ACC112 (cell line): ENCODE measurements at regions not wholly inside any gene's neighbourhood (a gene's known extent, or its start where the extent isn't known, plus 50 kb on each side); places are given as distances from the start of the nearest gene placed in this dataset.
"Not testable (repeated sequence)": the region's sequence is repeated elsewhere in the genome, so short reads cannot be mapped to it uniquely, and the experiment has no call there.

Experiments
- H2AFZ ChIP-seq: fragments of 200-600 bp; sonication (generic); one replicate; pipeline ENCODE4 v1.6.0; 2017; ENCODE audit warnings: antibody characterized with exemption, low read length; ENCODE audit not compliant: unreplicated experiment
- H3K27ac ChIP-seq: fragments of 200-600 bp; sonication (generic); 2 replicates; pipeline ENCODE4 v1.5.1; 2014; ENCODE audit warnings: low read depth, mild to moderate bottlenecking, antibody characterized with exemption, low read length, moderate library complexity
- H3K27me3 ChIP-seq: fragments of 200-600 bp; sonication (generic); 2 replicates; pipeline ENCODE4 v1.6.1; 2014; ENCODE audit warnings: mild to moderate bottlenecking, antibody characterized with exemption, low read length, moderate library complexity, mixed read lengths; ENCODE audit not compliant: insufficient read depth
- H3K36me3 ChIP-seq: fragments of 200-600 bp; sonication (generic); 2 replicates; pipeline ENCODE4 v1.6.1; 2016; ENCODE audit warnings: mild to moderate bottlenecking, antibody characterized with exemption, low read length, moderate library complexity, mixed read lengths; ENCODE audit not compliant: insufficient read depth
- H3K4me1 ChIP-seq: fragments of 200-600 bp; sonication (generic); one replicate; pipeline ENCODE4 v1.6.1; 2016; ENCODE audit warnings: low read length, mixed read lengths; ENCODE audit not compliant: insufficient read depth, unreplicated experiment, control insufficient read depth
- H3K4me3 ChIP-seq: fragments of 200-600 bp; sonication (generic); 2 replicates; pipeline ENCODE4 v1.5.1; 2014; ENCODE audit warnings: mild to moderate bottlenecking, low read depth, low read length
- H3K79me2 ChIP-seq: fragments of 200-600 bp; sonication (generic); one replicate; pipeline ENCODE4 v1.6.0; 2016; ENCODE audit warnings: low read length; ENCODE audit not compliant: control insufficient read depth, unreplicated experiment, insufficient read depth

DNA sequence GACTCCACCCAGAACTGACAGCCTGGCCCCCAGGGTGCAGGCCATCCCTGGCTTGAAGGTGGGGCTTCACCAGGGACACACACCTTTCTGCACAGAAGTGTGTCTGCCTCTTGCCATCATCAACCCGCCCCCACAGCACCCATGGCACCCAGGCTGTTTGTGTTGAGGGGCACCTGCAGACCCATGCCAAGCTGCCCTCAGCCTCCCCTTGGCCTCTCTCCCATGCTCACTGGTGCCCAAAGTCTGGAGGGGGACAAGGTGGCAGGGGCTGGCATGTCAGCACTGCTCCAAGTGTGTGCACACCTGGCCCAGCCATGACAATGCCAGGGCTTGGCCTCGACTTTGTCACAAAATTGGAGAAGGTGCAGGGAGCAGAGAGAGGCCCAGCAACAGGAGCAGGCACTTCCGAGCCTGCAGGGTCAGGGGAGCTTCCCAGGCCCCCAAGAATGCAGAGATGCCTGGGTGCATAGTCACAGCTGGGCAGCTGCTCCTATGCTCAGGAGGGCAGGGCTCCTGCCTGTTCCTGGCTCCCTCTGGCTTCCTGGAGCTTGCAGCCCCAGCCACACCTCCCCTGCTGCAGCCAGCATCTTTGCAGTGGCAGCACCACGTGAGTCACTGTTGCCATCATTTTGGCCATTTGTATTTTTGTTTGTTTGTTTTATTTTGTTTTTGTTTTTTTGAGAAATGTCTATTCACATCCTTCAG, 280.6 kb upstream of the UBE2E3 start:
- H3K27me3 ChIP-seq: no peaks in the 10 kb centered on the region
- no peak overlapping the region for H2AFZ ChIP-seq
- no peaks in the 10 kb centered on the region for H3K79me2 ChIP-seq
- H3K36me3 ChIP-seq: no peaks in the 10 kb centered on the region
- no peak overlapping the region for H3K4me3 ChIP-seq
- H3K27ac ChIP-seq: no peak overlapping the region
- H3K4me1 ChIP-seq: peaks cover 12% of the 10 kb centered on the region

DNA sequence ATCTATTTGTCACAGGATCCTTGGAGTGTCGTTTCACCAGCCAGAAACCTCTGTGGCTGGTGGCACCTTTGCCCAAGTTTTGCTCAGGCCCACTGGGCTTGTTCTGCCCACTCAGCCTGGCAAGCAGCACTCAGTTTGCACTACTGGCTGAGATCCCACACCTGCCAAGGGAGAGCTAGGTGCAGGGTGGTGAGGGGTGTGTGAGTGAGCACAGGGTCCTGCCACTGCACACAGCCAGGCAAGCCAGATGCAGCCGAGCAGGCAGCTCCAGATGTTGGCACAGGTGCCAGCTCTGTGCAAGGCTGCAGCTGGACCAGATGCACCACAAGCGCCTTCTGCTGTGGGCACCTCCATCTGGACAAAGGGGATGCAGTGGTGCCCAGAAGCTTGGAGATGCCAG, 281.7 kb upstream of the UBE2E3 start:
- Histone ChIP-seq H3K27me3 (no peaks in the 10 kb centered on the region), H3K36me3 (no peaks in the 10 kb centered on the region), H3K4me1 (peaks cover 14% of the 10 kb centered on the region), H3K4me3 (no peak overlapping the region), H2AFZ (no peak overlapping the region), H3K79me2 (no peaks in the 10 kb centered on the region), H3K27ac (no peak overlapping the region)

DNA sequence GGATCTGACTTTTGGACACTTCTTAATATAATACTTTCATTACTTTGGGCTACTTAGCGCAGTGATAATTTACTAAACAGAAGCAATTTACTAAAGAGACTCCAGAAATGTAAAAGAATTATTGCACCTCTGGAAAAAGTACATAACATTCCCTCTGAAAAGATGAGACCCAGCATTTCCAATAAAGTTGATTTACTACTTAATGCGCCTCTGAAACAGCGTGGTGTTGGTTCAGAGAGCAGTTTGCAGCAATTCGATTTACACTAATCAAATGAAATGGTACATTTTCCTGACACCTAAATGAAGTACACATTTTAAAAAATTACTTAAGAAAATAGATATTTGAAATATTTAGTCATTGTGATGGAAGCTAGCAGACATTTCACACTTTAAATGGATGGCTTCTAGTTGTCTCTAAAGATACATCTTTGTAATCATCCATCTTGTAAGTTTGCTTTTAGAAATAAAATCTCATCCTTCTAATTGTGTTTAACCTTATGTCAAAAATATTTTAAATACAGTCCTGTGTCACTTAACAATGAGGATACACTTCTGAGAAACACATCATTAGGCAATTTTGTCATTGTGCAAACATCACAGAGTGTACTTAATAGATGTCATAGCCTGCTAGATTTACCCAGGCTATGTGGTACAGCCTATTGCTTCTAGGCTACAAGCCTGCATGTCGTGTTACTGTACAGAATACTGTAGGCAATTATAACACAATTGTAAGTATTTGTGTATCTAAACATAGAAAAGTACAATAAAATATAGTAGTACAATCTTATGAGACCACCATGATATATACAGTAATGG, 284.6 kb upstream of the UBE2E3 start:
- H3K4me3 ChIP-seq: peak overlapping the region; percentile 68
- H3K27ac ChIP-seq: no peak overlapping the region
- H3K4me1 ChIP-seq: peaks cover 14% of the 10 kb centered on the region
- peak overlapping the region; percentile 92 for H2AFZ ChIP-seq
- no peaks in the 10 kb centered on the region for H3K36me3 ChIP-seq
- H3K27me3 ChIP-seq: no peaks in the 10 kb centered on the region
- no peaks in the 10 kb centered on the region for H3K79me2 ChIP-seq

DNA sequence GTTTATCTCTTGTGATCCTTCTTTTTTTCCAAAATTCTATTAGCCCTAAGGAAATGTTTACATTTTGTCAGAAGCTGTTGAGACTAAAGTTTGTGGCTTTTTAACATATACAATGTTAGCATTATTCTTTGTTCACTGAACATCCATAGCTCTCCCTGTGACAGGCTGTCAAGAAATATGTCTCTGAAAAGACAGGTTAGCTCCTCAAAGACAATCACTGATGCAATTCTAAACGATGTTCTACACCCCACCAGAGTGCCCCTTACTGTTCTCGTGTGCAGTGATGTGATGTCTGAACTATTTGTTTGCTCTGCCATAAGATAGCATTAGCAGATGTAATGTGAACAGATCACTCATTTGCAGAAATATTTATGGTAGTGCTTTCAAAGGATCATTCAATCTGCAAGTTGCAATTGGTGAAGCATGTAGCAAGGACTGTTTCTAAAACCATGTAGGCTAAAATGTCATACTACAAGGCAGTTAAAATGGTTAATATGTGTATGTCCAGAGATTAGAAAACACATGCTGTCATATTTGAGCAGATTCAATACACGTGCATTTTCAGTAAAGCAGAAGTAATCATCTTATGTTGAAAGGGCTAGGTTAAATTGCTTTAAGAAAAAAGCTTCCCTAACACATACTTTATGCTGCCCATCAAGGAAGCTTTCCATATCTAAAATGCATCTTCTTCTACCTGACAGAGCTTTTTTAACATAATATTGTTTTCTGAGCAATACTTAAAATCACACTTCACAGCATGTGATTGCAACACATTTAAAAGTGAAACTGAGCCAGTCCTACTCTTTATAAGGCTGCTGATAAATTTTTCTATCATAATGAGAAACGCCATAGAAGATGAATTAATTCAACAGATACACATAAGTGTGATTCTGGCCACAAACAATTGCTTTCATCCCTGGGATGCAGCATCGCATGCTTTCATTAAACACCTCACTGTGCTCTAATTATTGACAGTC, 285.7 kb upstream of the UBE2E3 start:
- Histone ChIP-seq H3K27ac (no peak overlapping the region), H2AFZ (peak overlapping the region; percentile 92), H3K4me1 (peaks cover 14% of the 10 kb centered on the region), H3K36me3 (no peaks in the 10 kb centered on the region), H3K79me2 (no peaks in the 10 kb centered on the region), H3K27me3 (no peaks in the 10 kb centered on the region), H3K4me3 (peak overlapping the region; percentile 68)

DNA sequence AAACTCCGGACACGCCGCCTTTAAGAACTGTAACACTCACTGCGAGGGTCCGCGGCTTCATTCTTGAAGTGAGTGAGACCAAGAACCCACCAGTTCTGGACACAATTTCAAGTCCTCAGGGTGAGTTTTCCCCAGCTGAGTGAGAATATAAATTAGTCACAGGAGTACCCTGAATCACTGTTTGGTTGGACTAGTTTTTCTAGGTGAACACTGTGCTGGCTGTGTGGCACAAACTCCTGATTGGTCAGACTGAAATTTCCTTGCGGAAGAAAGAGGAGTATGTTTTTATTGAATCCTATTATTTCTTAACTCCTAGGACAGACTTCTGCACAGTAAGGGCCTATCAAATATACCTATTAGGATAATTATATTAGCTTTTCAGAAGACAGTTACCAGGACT, 288.1 kb upstream of the UBE2E3 start:
- Histone ChIP-seq H3K36me3 (no peaks in the 10 kb centered on the region), H3K27ac (no peak overlapping the region), H3K4me3 (no peak overlapping the region), H3K27me3 (no peaks in the 10 kb centered on the region), H2AFZ (no peak overlapping the region), H3K79me2 (no peaks in the 10 kb centered on the region), H3K4me1 (peaks cover 14% of the 10 kb centered on the region)

- not testable (repeated sequence) for H3K27me3 ChIP-seq, H3K79me2 ChIP-seq, H2AFZ ChIP-seq, H3K27ac ChIP-seq, H3K4me3 ChIP-seq, H3K36me3 ChIP-seq
- H3K4me1 ChIP-seq: peaks cover 14% of the 10 kb centered on the region
Observed at GRCh38 chr2:180691855-180692223, 288.6 kb upstream of the UBE2E3 start.

- H3K27ac ChIP-seq, H3K27me3 ChIP-seq, H2AFZ ChIP-seq, H3K79me2 ChIP-seq, H3K4me3 ChIP-seq, H3K36me3 ChIP-seq: not testable (repeated sequence)
- H3K4me1 ChIP-seq: peaks cover 14% of the 10 kb centered on the region
Observed at GRCh38 chr2:180691186-180691854, 289.1 kb upstream of the UBE2E3 start.

- Histone ChIP-seq H2AFZ (no peak overlapping the region), H3K36me3 (no peaks in the 10 kb centered on the region), H3K27ac (no peak overlapping the region), H3K27me3 (no peaks in the 10 kb centered on the region), H3K79me2 (no peaks in the 10 kb centered on the region), H3K4me1 (peaks cover 13% of the 10 kb centered on the region), H3K4me3 (no peak overlapping the region)
Observed at GRCh38 chr2:180690611-180691010, 289.8 kb upstream of the UBE2E3 start.

DNA sequence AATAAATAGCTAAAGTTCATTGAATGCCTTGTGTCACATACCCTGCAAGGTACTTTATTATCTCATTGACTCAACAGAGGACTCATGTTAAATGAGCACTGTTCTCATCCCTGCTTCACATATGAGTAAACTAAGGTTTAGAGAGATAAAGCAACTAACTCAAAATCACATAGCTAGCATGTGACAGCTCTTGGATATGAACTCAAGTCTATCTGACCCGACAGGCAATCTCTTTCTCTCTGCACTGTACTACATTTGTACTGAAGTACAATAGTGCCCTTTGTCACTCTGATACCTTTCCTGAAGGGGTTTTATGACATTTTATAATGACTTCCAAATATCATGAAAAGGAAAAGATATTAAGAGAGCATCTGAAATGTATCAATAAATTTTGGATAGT, 297.5 kb upstream of the UBE2E3 start:
- H3K4me3 ChIP-seq: no peak overlapping the region
- no peak overlapping the region for H2AFZ ChIP-seq
- H3K27ac ChIP-seq: no peak overlapping the region
- no peaks in the 10 kb centered on the region for H3K79me2 ChIP-seq
- H3K36me3 ChIP-seq: no peaks in the 10 kb centered on the region
- peaks cover 4% of the 10 kb centered on the region for H3K4me1 ChIP-seq
- no peaks in the 10 kb centered on the region for H3K27me3 ChIP-seq

GRCh38 chr2:180679693-180680092, 300.7 kb upstream of the UBE2E3 start:
- Histone ChIP-seq H3K27me3 (no peaks in the 10 kb centered on the region), H3K4me1 (peaks cover 10% of the 10 kb centered on the region), H3K79me2 (no peaks in the 10 kb centered on the region), H3K4me3 (no peak overlapping the region), H3K27ac (no peak overlapping the region), H3K36me3 (no peaks in the 10 kb centered on the region), H2AFZ (no peak overlapping the region)
